DND-41 (cell line): ENCODE measurements at regions not wholly inside any gene's neighbourhood (a gene's known extent, or its start where the extent isn't known, plus 50 kb on each side); places are given as distances from the start of the nearest gene placed in this dataset.

Experiments
- ATAC-seq: fragments of 200-7000 bp; cut with Tn5 transposase; 3 replicates; pipeline ENCODE4 v1.9.1; 2021; ENCODE audit warnings: low read depth; ENCODE audit not compliant: insufficient read depth
- DNase-seq: peaks from one replicate; pipeline ENCODE4 v3.0.0-alpha.2; 2020
- H2AFZ ChIP-seq: 2 replicates; pipeline ENCODE4 v1.6.0; 2012; ENCODE audit warnings: low read depth, low read length
- H3K27ac ChIP-seq: 2 replicates; pipeline ENCODE4 v1.5.1; 2012; ENCODE audit warnings: low read length, inconsistent platforms
- H3K27me3 ChIP-seq: fragments of 200-600 bp; sonication (generic); 2 replicates; pipeline ENCODE4 v1.6.0; 2012; ENCODE audit warnings: low read length, mild to moderate bottlenecking, inconsistent platforms; ENCODE audit not compliant: insufficient read depth, poor library complexity
- H3K36me3 ChIP-seq: 2 replicates; pipeline ENCODE4 v1.5.1; 2012; ENCODE audit warnings: low read length, inconsistent platforms; ENCODE audit not compliant: insufficient read depth
- H3K4me1 ChIP-seq: 2 replicates; pipeline ENCODE4 v1.5.1; 2012; ENCODE audit warnings: mild to moderate bottlenecking, low read length; ENCODE audit not compliant: insufficient read depth
- H3K4me2 ChIP-seq: 2 replicates; pipeline ENCODE4 v1.6.0; 2012; ENCODE audit warnings: mild to moderate bottlenecking, moderate library complexity, low read length, inconsistent platforms; ENCODE audit not compliant: insufficient read depth
- H3K4me3 ChIP-seq, 2 experiments: fragments of 200-600 bp in 1 of 2; shearing (Covaris generic) in 1 of 2; 2 replicates each; pipeline ENCODE4 v1.5.1; 2012 to 2016; ENCODE audit warnings: inconsistent platforms in 2 of 2, low read length in 2 of 2, mild to moderate bottlenecking in 2 of 2, low read depth in 1 of 2, moderate library complexity in 1 of 2
- H3K79me2 ChIP-seq: 2 replicates; pipeline ENCODE4 v1.6.0; 2012; ENCODE audit warnings: low read length, inconsistent platforms; ENCODE audit not compliant: insufficient read depth
- H3K9ac ChIP-seq: 2 replicates; pipeline ENCODE4 v1.6.0; 2012; ENCODE audit warnings: low read depth, mild to moderate bottlenecking, inconsistent platforms, low read length, moderate library complexity
- H3K9me3 ChIP-seq: 2 replicates; pipeline ENCODE4 v1.5.1; 2012; ENCODE audit warnings: low read length, moderate library complexity, mild to moderate bottlenecking, inconsistent platforms; ENCODE audit not compliant: insufficient read depth, severe bottlenecking
- H4K20me1 ChIP-seq: 2 replicates; pipeline ENCODE4 v1.6.0; 2012; ENCODE audit warnings: low read length; ENCODE audit not compliant: insufficient read depth
- CTCF ChIP-seq: IDR thresholded peaks from 2 replicates; pipeline ENCODE4 v1.5.1; 2012; ENCODE audit warnings: borderline replicate concordance, low read length, moderate library complexity, mild to moderate bottlenecking; ENCODE audit not compliant: poor library complexity, severe bottlenecking; ENCODE audit errors: extremely low read depth
- EZH2 ChIP-seq: IDR thresholded peaks from 3 replicates; pipeline ENCODE4 v1.6.1; 2012; ENCODE audit warnings: borderline replicate concordance, low read depth, mild to moderate bottlenecking, moderate library complexity, low read length, inconsistent platforms; ENCODE audit not compliant: severe bottlenecking

DNA sequence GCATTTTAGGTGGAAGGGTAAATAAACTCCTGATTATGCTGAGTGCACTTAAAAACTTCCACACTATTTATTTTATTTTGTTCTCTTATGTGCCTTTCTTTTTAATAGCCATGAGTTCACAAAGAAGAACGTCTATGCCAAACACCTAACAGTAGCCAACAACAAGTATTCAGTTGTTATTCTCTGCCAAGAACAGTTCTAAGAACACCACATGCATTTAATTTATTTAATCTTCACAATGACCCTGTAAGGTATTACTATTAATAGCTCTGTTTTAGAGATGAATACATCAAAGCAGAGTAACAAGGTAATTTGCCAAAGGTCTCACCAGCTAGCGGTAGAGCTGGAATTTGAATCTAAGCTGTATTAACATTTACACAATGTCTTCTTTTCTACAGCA, 240.1 kb downstream of the ALG10B start:
- Histone ChIP-seq H3K79me2 (no peaks in the 10 kb centered on the region), H2AFZ (no peak overlapping the region), H3K27me3 (no peaks in the 10 kb centered on the region), H3K4me1 (no peaks in the 10 kb centered on the region), H4K20me1 (no peaks in the 10 kb centered on the region), H3K9me3 (no peaks in the 10 kb centered on the region), H3K9ac (no peak overlapping the region), H3K4me3 (no peak overlapping the region), H3K36me3 (no peaks in the 10 kb centered on the region), H3K4me2 (no peak overlapping the region), H3K27ac (no peak overlapping the region)
- no peak for ATAC-seq
- TF ChIP-seq CTCF (no peak), EZH2 (no peak)
- no peak for DNase-seq

DNA sequence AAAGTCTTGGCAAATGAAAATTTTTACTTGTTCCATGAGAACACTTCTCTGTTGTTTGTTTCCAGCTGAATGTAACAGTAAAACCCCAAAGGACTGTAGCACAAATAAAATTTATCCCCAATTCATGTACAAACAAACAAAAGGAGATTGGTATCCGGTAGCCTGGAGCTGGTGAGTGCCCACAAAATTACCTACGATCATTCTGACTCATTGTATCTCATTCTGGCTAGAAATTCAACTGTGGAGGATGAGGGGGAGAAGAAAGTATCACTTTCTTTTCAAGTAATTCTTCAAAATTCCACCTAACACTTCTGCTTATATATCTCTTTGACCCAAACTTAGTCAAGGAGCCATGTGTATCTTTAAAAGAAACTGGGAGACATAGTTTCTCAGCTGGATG, 268.5 kb downstream of the ALG10B start:
- Histone ChIP-seq H3K4me1 (no peaks in the 10 kb centered on the region), H4K20me1 (no peaks in the 10 kb centered on the region), H3K9me3 (no peaks in the 10 kb centered on the region), H3K4me3 (no peak overlapping the region), H2AFZ (no peak overlapping the region), H3K36me3 (no peaks in the 10 kb centered on the region), H3K9ac (no peak overlapping the region), H3K27me3 (no peaks in the 10 kb centered on the region), H3K27ac (no peak overlapping the region), H3K4me2 (no peak overlapping the region), H3K79me2 (no peaks in the 10 kb centered on the region)
- DNase-seq (no peak), ATAC-seq (no peak)
- TF ChIP-seq EZH2 (no peak), CTCF (no peak)

DNA sequence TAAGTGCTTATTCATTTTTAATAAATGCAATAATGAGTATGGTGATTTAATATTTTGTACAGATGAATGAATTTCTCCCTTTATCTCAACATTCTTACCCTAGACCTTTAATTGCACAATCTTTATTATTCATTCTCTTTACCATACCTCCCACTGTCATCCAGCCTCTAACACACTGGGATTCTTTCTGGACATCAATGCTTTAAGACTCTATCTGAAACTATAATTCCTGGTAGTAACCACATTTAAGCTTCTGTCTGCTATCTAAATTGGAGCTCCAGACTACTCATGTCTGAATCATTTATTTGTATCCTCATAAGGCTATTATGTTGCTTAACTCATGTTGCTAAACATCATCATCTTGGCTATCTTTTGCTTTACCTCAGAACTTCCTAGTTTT, 270.2 kb downstream of the ALG10B start:
- no peaks in the 10 kb centered on the region for H3K79me2 ChIP-seq
- no peak overlapping the region for H3K9ac ChIP-seq
- H2AFZ ChIP-seq = no peak overlapping the region
- no peak overlapping the region for H3K27ac ChIP-seq
- H3K4me2 ChIP-seq = no peak overlapping the region
- DNase-seq = no peak
- H3K4me1 ChIP-seq = no peaks in the 10 kb centered on the region
- no peak for TF ChIP-seq EZH2
- TF ChIP-seq CTCF = no peak
- no peaks in the 10 kb centered on the region for H4K20me1 ChIP-seq
- H3K36me3 ChIP-seq = no peaks in the 10 kb centered on the region
- ATAC-seq = no peak
- H3K4me3 ChIP-seq = no peak overlapping the region
- H3K27me3 ChIP-seq = no peaks in the 10 kb centered on the region
- no peaks in the 10 kb centered on the region for H3K9me3 ChIP-seq

- no peaks in the 10 kb centered on the region for H3K36me3 ChIP-seq
- no peak overlapping the region for H3K9ac ChIP-seq
- H4K20me1 ChIP-seq = no peaks in the 10 kb centered on the region
- H3K79me2 ChIP-seq = no peaks in the 10 kb centered on the region
- no peak overlapping the region for H3K27ac ChIP-seq
- H3K27me3 ChIP-seq = no peaks in the 10 kb centered on the region
- no peaks in the 10 kb centered on the region for H3K4me1 ChIP-seq
- H2AFZ ChIP-seq = no peak overlapping the region
- no peak for DNase-seq
- ATAC-seq = no peak
- no peak for TF ChIP-seq CTCF
- H3K9me3 ChIP-seq = no peaks in the 10 kb centered on the region
- H3K4me3 ChIP-seq = no peak overlapping the region
- no peak overlapping the region for H3K4me2 ChIP-seq
These were observed 271.0 kb downstream of the ALG10B start for GRCh38 chr12:38587594-38587993.
